ENCODE measurements at regions not wholly inside any gene's neighbourhood (a gene's known extent, or its start where the extent isn't known, plus 50 kb on each side); places are given as distances from the start of the nearest gene placed in this dataset.

DNA sequence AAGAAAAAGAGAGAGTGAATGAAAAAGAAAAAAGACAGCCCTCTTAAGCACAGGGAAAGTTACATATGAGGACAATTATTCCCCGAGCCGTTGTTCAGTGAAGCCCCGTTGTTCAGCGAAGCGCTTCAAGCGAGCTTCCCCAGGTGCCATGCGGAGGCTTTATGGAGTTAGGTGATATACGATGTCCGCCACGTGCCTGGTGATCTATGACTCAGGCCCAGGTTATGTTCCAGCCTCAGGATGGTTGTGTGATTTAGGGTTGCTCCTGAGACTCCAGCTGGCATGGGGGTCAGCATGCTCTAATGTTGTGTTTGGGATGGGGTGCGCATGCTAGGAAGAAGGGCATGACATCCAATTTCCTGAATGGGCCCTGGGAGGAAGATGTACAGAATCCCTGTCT is 365.6 kb downstream of the CDK5RAP2 start:
- TF ChIP-seq, protein P1, sequence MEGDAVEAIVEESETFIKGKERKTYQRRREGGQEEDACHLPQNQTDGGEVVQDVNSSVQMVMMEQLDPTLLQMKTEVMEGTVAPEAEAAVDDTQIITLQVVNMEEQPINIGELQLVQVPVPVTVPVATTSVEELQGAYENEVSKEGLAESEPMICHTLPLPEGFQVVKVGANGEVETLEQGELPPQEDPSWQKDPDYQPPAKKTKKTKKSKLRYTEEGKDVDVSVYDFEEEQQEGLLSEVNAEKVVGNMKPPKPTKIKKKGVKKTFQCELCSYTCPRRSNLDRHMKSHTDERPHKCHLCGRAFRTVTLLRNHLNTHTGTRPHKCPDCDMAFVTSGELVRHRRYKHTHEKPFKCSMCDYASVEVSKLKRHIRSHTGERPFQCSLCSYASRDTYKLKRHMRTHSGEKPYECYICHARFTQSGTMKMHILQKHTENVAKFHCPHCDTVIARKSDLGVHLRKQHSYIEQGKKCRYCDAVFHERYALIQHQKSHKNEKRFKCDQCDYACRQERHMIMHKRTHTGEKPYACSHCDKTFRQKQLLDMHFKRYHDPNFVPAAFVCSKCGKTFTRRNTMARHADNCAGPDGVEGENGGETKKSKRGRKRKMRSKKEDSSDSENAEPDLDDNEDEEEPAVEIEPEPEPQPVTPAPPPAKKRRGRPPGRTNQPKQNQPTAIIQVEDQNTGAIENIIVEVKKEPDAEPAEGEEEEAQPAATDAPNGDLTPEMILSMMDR (IDR thresholded peaks at IDR 0.05; ENCODE audit: low read length) = no peak
- TF ChIP-seq EZH2 (IDR thresholded peaks at IDR 0.05; ENCODE audit: borderline replicate concordance, low read length) = no peak

Data from OCI-LY1 (cell line).